Hepatocyte (in vitro differentiated cells): ENCODE measurements at regions not wholly inside any gene's neighbourhood (a gene's known extent, or its start where the extent isn't known, plus 50 kb on each side); places are given as distances from the start of the nearest gene placed in this dataset.

Experiments
- EZH2phosphoT487 ChIP-seq: fragments of 200-600 bp; sonication (generic); IDR thresholded peaks from one replicate; pipeline ENCODE4 v1.6.1; 2018; ENCODE audit warnings: antibody characterized with exemption, mild to moderate bottlenecking, low read depth, moderate library complexity; ENCODE audit not compliant: unreplicated experiment, severe bottlenecking
- TF ChIP-seq, protein P1 (sequence below): fragments of 200-600 bp; sonication (generic); IDR thresholded peaks from 2 replicates; pipeline ENCODE4 v1.5.1; 2016; ENCODE audit warnings: antibody characterized with exemption, mild to moderate bottlenecking; ENCODE audit not compliant: poor library complexity

DNA sequence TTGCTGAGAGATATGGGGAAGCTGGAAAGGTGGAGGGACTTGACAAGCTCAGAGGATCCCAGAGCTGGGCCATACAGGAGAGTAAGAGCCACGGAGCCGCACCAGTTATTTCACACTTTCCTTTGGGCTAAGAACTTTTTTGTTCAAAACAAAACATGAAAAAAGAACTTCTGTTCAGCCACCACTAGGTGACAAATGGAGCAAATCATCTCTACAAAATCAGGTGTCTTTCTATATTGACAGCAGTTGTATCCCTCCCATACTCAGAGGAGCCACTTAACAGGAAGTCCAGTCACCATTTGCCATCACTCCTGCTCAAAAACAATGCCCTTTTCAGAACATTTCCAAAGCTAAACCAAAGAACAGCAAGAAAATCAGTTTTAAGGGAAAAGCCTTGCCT, 70.3 kb upstream of the DBX2 start:
- TF ChIP-seq, protein P1, sequence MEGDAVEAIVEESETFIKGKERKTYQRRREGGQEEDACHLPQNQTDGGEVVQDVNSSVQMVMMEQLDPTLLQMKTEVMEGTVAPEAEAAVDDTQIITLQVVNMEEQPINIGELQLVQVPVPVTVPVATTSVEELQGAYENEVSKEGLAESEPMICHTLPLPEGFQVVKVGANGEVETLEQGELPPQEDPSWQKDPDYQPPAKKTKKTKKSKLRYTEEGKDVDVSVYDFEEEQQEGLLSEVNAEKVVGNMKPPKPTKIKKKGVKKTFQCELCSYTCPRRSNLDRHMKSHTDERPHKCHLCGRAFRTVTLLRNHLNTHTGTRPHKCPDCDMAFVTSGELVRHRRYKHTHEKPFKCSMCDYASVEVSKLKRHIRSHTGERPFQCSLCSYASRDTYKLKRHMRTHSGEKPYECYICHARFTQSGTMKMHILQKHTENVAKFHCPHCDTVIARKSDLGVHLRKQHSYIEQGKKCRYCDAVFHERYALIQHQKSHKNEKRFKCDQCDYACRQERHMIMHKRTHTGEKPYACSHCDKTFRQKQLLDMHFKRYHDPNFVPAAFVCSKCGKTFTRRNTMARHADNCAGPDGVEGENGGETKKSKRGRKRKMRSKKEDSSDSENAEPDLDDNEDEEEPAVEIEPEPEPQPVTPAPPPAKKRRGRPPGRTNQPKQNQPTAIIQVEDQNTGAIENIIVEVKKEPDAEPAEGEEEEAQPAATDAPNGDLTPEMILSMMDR = no peak
- TF ChIP-seq EZH2phosphoT487 = no peak
